GM12891 (cell line): ENCODE measurements at regions not wholly inside any gene's neighbourhood (a gene's known extent, or its start where the extent isn't known, plus 50 kb on each side); places are given as distances from the start of the nearest gene placed in this dataset.

Experiments used
- POLR2A ChIP-seq: IDR thresholded peaks from 2 replicates; pipeline ENCODE4 v1.6.1; 2011; ENCODE audit warnings: low read depth, low read length, control low read depth
- POLR2AphosphoS5 ChIP-seq: IDR thresholded peaks from 2 replicates; pipeline ENCODE4 v1.6.1; 2011; ENCODE audit warnings: low read depth, low read length, control low read depth
- SPI1 ChIP-seq: IDR thresholded peaks from 2 replicates; pipeline ENCODE4 v1.6.1; 2011; ENCODE audit warnings: low read depth, low read length, control low read depth
- TAF1 ChIP-seq: IDR thresholded peaks from 2 replicates; pipeline ENCODE4 v1.6.1; 2011; ENCODE audit warnings: low read depth, low read length, control low read depth

GRCh38 chr2:2701813-2702212 lies 370.7 kb upstream of the MYT1L start:
- TF ChIP-seq POLR2A = no peak
- no peak for TF ChIP-seq POLR2AphosphoS5
- TF ChIP-seq SPI1 = no peak
- no peak for TF ChIP-seq TAF1
